ENCODE measurements at regions not wholly inside any gene's neighbourhood (a gene's known extent, or its start where the extent isn't known, plus 50 kb on each side); places are given as distances from the start of the nearest gene placed in this dataset.

DNA sequence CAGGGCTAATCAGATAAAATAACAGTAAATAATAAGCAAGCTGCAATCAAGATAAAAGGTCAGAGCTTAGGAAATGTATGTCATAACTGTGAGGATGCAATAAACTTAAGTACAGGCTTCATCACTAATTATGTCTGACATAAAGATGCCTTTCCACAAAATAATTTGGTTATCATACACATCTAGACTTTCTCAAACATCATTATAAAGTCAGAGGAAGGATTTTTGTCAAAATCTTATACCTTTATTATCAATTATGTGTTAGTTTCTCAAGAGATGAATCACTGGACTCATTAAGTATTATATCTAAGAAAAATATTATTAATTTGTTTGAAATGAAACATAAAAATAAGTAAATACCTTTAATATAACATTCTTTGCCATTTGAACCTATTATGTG lies 695.4 kb upstream of the INTU start:
- DNase-seq (ENCODE audit: low read depth, low spot score): no peak
- Histone ChIP-seq H3K27me3 (ENCODE audit: insufficient read depth, insufficient read length) (no peaks in the 10 kb centered on the region), H3K4me1 (ENCODE audit: insufficient read depth, insufficient read length) (no peaks in the 10 kb centered on the region), H3K4me3 (ENCODE audit: insufficient read length, low read depth) (no peak overlapping the region), H3K9ac (ENCODE audit: insufficient read length, low read depth) (no peak overlapping the region), H3K36me3 (ENCODE audit: insufficient read depth, insufficient read length, low read length) (no peaks in the 10 kb centered on the region), H3K9me3 (ENCODE audit: insufficient read depth, low read length) (no peaks in the 10 kb centered on the region)
- no peak for TF ChIP-seq YY1 (IDR thresholded peaks at IDR 0.05; ENCODE audit: insufficient read depth, insufficient read length)
- TF ChIP-seq SUZ12 (IDR thresholded peaks at IDR 0.05; ENCODE audit: extremely low read depth, insufficient read depth, insufficient read length): no peak
- TF ChIP-seq ZNF274 (IDR thresholded peaks at IDR 0.05; ENCODE audit: low read depth, low read length): no peak

DNA sequence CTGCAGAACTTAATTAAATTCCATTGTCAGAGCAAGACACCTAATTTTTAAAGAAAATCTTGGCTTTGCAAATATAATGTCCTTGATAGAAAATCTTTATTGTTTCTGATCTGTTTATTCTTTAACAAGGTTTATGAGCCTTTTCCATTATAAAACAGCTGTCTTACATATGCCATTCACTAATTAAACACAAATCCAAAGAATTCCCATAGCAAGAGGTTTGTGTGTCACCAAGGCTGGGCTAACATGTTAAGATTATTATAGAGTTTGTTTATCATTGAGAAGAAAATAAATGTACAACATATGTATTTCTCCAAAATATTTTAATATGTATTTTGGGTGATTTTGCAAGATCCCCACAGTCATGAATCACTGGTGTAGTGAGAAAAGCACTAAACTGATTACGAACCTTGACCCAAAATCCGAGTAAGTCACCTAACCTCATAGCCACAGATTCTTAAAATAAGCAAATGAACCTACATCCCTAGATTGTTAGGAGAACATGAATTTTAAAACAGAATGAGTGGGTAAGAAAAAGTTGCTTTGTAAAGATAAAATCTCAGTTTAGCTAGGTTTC lies 694.8 kb upstream of the INTU start:
- Histone ChIP-seq H3K27me3 (ENCODE audit: insufficient read depth, insufficient read length) (no peaks in the 10 kb centered on the region), H3K36me3 (ENCODE audit: insufficient read depth, insufficient read length, low read length) (no peaks in the 10 kb centered on the region), H3K4me1 (ENCODE audit: insufficient read depth, insufficient read length) (no peaks in the 10 kb centered on the region), H3K9ac (ENCODE audit: insufficient read length, low read depth) (no peak overlapping the region), H3K9me3 (ENCODE audit: insufficient read depth, low read length) (no peaks in the 10 kb centered on the region), H3K4me3 (ENCODE audit: insufficient read length, low read depth) (no peak overlapping the region)
- no peak for DNase-seq (ENCODE audit: low read depth, low spot score)
- no peak for TF ChIP-seq YY1 (IDR thresholded peaks at IDR 0.05; ENCODE audit: insufficient read depth, insufficient read length)
- TF ChIP-seq SUZ12 (IDR thresholded peaks at IDR 0.05; ENCODE audit: extremely low read depth, insufficient read depth, insufficient read length): no peak
- no peak for TF ChIP-seq ZNF274 (IDR thresholded peaks at IDR 0.05; ENCODE audit: low read depth, low read length)

DNA sequence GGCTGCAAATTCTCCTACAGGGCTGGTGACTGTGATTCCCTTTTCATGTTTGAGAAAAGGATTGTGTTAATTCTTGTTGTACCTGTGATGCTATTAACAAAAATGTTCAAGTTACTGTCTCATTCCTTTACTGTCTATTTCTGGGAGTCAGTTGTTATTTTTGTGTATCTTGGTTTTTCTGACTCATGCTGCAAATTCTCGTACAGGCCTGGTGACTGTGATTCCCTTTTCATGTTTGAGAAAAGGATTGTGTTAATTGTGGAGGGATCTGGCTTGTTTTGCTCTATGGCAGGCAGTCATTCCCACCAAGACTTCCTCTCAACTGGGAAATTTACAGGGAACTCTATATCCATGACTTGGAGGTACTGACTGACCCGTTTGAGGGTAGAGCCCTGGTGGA lies 693.4 kb upstream of the INTU start:
- Histone ChIP-seq H3K9ac (ENCODE audit: insufficient read length, low read depth) (no peak overlapping the region), H3K4me1 (ENCODE audit: insufficient read depth, insufficient read length) (no peaks in the 10 kb centered on the region), H3K9me3 (ENCODE audit: insufficient read depth, low read length) (no peaks in the 10 kb centered on the region), H3K36me3 (ENCODE audit: insufficient read depth, insufficient read length, low read length) (no peaks in the 10 kb centered on the region), H3K4me3 (ENCODE audit: insufficient read length, low read depth) (no peak overlapping the region), H3K27me3 (ENCODE audit: insufficient read depth, insufficient read length) (no peaks in the 10 kb centered on the region)
- no peak for TF ChIP-seq YY1 (IDR thresholded peaks at IDR 0.05; ENCODE audit: insufficient read depth, insufficient read length)
- TF ChIP-seq SUZ12 (IDR thresholded peaks at IDR 0.05; ENCODE audit: extremely low read depth, insufficient read depth, insufficient read length): no peak
- TF ChIP-seq ZNF274 (IDR thresholded peaks at IDR 0.05; ENCODE audit: low read depth, low read length): no peak
- no peak for DNase-seq (ENCODE audit: low read depth, low spot score)

DNA sequence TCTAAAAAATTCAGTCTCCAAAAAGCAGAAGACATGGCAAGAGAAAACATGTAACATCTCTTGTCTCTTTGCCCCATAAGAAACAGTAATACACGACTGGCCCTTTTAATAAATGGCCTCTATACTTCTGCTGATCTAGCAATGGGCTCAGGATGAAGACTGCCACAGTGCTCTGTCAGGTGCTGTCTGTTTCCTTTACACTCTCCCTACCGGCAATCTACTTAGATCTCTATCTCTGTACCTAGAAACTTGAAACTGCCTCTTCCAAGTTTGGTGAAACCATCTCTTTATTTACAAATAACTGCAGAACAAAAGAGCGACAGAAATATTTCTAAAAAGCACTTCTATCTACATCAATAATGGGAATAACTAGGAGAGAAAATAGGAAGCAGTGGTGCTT lies 685.2 kb upstream of the INTU start:
- Histone ChIP-seq H3K27me3 (ENCODE audit: insufficient read depth, insufficient read length) (no peaks in the 10 kb centered on the region), H3K4me1 (ENCODE audit: insufficient read depth, insufficient read length) (no peaks in the 10 kb centered on the region), H3K36me3 (ENCODE audit: insufficient read depth, insufficient read length, low read length) (no peaks in the 10 kb centered on the region), H3K4me3 (ENCODE audit: insufficient read length, low read depth) (no peak overlapping the region), H3K9me3 (ENCODE audit: insufficient read depth, low read length) (no peaks in the 10 kb centered on the region), H3K9ac (ENCODE audit: insufficient read length, low read depth) (no peak overlapping the region)
- no peak for DNase-seq (ENCODE audit: low read depth, low spot score)
- TF ChIP-seq SUZ12 (IDR thresholded peaks at IDR 0.05; ENCODE audit: extremely low read depth, insufficient read depth, insufficient read length) (no peak), YY1 (IDR thresholded peaks at IDR 0.05; ENCODE audit: insufficient read depth, insufficient read length) (no peak), ZNF274 (IDR thresholded peaks at IDR 0.05; ENCODE audit: low read depth, low read length) (no peak)

DNA sequence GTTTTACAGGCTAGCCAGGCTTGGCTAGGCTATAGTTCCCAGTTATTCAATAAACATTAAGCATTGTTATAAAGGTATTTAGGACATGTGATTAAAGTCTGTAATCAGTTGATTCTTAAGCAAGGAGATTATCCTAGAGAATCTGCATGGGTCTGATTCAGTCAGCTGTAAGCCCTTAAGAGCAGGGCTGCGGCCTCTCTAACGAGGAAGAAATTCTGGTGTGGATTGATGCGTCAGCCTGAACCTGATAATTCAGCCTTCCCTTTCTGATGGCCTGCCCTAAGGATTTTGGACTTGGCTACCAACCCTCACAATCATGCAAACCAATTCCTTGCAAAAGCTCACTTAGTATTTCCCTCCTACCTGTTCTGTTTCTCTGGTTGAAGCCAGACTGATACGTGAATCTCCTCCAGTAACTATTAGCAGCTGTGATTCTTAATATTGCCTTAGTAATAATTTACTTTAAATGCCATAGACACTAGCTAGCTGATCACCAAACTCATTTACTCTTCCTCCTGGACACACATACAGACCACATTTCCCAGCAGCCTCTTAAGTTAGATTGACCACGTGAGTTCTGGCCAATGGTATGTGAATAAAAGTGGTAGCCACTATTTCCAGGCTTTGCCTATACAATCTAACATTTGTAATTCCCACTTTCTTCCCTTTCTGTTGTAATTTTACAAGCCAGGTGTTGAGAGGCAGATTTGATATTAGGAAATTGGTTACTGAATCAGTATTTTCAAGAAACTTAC lies 678.0 kb upstream of the INTU start:
- Histone ChIP-seq H3K9ac (ENCODE audit: insufficient read length, low read depth) (no peak overlapping the region), H3K27me3 (ENCODE audit: insufficient read depth, insufficient read length) (no peaks in the 10 kb centered on the region), H3K4me3 (ENCODE audit: insufficient read length, low read depth) (no peak overlapping the region), H3K9me3 (ENCODE audit: insufficient read depth, low read length) (no peaks in the 10 kb centered on the region), H3K36me3 (ENCODE audit: insufficient read depth, insufficient read length, low read length) (no peaks in the 10 kb centered on the region), H3K4me1 (ENCODE audit: insufficient read depth, insufficient read length) (no peaks in the 10 kb centered on the region)
- DNase-seq (ENCODE audit: low read depth, low spot score): no peak
- TF ChIP-seq YY1 (IDR thresholded peaks at IDR 0.05; ENCODE audit: insufficient read depth, insufficient read length): no peak
- no peak for TF ChIP-seq SUZ12 (IDR thresholded peaks at IDR 0.05; ENCODE audit: extremely low read depth, insufficient read depth, insufficient read length)
- TF ChIP-seq ZNF274 (IDR thresholded peaks at IDR 0.05; ENCODE audit: low read depth, low read length): no peak

DNA sequence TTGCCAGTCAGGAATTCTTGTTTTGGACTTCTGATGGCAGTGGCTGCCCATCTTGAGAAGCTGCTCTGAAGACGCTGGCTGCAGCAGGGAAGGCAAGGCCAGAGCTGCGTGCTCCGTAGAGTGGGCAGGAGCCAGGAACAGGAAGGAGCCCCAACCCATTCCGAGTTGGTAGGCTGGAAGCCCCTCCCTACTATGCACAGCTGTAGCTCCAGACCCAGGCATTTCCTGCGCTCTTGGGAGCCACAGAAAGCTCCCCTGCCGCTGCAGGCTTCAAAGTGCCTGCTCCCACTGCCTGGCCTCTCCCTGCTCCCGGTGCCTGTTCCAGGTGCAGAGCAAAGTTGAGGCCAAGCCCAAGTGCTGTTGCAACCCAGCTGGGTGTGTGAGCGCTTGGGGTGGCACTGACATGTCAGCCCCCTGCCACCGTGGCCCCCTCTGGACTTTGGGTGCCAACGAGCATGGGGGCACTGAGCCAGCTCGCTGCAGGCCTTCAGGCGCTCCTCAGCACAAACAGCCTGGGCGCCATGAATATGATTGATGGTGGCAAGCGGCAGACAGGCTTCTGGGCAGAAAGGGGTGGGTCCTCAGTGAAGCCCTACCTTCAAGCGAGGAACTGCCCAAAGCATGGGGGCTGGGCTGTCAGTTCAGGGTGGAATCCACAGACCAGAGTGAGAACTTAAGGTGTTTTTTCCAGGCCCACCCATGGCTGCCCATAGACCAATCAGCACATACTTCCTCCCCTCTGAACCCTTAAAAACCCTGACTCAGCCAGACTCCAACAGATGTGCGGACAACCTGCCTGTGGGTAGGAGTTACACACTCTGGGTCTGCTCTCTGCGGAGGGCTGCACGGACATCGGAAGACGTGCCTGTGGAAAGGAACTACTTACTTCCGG lies 677.2 kb upstream of the INTU start:
- Histone ChIP-seq H3K27me3 (ENCODE audit: insufficient read depth, insufficient read length) (no peaks in the 10 kb centered on the region), H3K4me1 (ENCODE audit: insufficient read depth, insufficient read length) (no peaks in the 10 kb centered on the region), H3K4me3 (ENCODE audit: insufficient read length, low read depth) (no peak overlapping the region), H3K9me3 (ENCODE audit: insufficient read depth, low read length) (no peaks in the 10 kb centered on the region), H3K36me3 (ENCODE audit: insufficient read depth, insufficient read length, low read length) (no peaks in the 10 kb centered on the region), H3K9ac (ENCODE audit: insufficient read length, low read depth) (no peak overlapping the region)
- TF ChIP-seq ZNF274 (IDR thresholded peaks at IDR 0.05; ENCODE audit: low read depth, low read length) (no peak), YY1 (IDR thresholded peaks at IDR 0.05; ENCODE audit: insufficient read depth, insufficient read length) (no peak), SUZ12 (IDR thresholded peaks at IDR 0.05; ENCODE audit: extremely low read depth, insufficient read depth, insufficient read length) (no peak)
- DNase-seq (ENCODE audit: low read depth, low spot score): no peak
